RWPE1 (cell line): ENCODE measurements at regions not wholly inside any gene's neighbourhood (a gene's known extent, or its start where the extent isn't known, plus 50 kb on each side); places are given as distances from the start of the nearest gene placed in this dataset.

Experiments used
- CTCF ChIA-PET: fragments of 350-600 bp; sonication (Branson Sonifier 250); formaldehyde crosslinking; extraction: SDS; loops from one replicate; lab custom pipeline; 2021; lab: Yijun Ruan, JAX
- POLR2A ChIA-PET: fragments of 400-600 bp; formaldehyde crosslinking; extraction: SDS; loops from one replicate; lab custom pipeline; 2020; ENCODE audit warnings: antibody characterized with exemption; ENCODE audit not compliant: low non-redundant PET; lab: Yijun Ruan, JAX
- DNase-seq: peaks from one replicate; pipeline ENCODE4 v3.0.0; 2012; ENCODE audit warnings: low spot score
- H3K27ac ChIP-seq: fragments of 450-650 bp; 2 replicates; pipeline ENCODE4 v1.5.1; 2017
- TF ChIP-seq, protein P1 (sequence below): fragments of 450-650 bp; conservative IDR thresholded peaks from 2 replicates; pipeline ENCODE4 v1.5.1; 2017; ENCODE audit warnings: low read depth, mild to moderate bottlenecking

DNA sequence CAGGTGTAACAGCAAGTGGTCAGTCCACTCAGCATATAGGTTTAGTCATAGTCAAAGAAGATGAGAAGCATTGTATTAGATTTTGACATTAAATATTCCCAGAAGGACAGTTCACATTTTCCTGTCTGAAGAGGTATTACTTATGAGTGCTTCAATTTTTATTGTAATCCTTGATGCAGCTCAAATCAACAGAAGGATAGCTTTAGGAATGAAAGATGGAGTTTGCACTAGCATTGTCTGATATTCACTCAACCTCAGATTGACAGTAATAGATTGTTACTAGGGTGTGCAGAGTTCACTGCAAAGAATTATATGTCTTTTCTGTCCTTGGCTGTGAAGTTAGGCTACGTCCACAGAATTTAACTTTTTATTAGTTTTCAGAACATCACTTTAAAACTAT, 764.3 kb upstream of the AADAT start:
- POLR2A ChIA-PET = no interaction called here
- DNase-seq = no peak
- CTCF ChIA-PET = interaction anchor here (0.6 to 1.1 kb wide), 6 partner anchors 44 to 1116 kb away, joined by 3 to 6 read pairs (median 4); no protein-coding TSS in a partner anchor
- H3K27ac ChIP-seq = no peak overlapping the region
- TF ChIP-seq, protein P1, sequence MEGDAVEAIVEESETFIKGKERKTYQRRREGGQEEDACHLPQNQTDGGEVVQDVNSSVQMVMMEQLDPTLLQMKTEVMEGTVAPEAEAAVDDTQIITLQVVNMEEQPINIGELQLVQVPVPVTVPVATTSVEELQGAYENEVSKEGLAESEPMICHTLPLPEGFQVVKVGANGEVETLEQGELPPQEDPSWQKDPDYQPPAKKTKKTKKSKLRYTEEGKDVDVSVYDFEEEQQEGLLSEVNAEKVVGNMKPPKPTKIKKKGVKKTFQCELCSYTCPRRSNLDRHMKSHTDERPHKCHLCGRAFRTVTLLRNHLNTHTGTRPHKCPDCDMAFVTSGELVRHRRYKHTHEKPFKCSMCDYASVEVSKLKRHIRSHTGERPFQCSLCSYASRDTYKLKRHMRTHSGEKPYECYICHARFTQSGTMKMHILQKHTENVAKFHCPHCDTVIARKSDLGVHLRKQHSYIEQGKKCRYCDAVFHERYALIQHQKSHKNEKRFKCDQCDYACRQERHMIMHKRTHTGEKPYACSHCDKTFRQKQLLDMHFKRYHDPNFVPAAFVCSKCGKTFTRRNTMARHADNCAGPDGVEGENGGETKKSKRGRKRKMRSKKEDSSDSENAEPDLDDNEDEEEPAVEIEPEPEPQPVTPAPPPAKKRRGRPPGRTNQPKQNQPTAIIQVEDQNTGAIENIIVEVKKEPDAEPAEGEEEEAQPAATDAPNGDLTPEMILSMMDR = no peak

DNA sequence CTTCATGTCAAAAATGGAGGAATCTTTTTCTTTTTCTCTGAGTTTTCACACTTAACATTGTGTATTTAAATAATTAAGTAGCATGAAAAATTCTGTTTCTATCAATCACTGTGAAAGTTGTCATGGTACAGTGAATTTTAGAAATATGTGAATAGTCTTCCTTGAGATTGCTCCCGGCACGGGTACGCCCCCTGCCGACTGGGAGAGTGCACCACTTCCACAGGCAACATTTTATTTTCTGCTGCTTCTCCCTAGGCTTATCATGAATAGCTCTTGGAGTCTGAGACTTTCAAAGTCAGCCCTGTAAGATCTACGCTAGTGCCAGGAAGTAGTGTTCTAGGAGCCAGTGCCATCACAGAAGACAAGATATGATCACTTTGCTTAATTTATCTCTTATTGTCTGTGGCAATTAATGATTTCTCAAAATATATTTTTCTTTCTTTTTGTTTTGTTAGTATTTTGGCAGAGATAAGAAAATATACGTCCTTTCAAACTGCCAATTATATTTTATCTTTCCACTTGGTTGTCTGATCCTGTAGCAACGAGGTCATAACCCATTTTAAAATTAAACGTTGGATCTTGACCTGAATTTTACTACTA, 763.8 kb upstream of the AADAT start:
- DNase-seq = peak; percentile 34
- POLR2A ChIA-PET = no interaction called here
- TF ChIP-seq, protein P1 = peak; percentile 76
- H3K27ac ChIP-seq = no peak overlapping the region
- CTCF ChIA-PET = interaction anchor here (0.6 to 1.4 kb wide), 8 partner anchors 45 to 1117 kb away, joined by 3 to 6 read pairs (median 4); no protein-coding TSS in a partner anchor

DNA sequence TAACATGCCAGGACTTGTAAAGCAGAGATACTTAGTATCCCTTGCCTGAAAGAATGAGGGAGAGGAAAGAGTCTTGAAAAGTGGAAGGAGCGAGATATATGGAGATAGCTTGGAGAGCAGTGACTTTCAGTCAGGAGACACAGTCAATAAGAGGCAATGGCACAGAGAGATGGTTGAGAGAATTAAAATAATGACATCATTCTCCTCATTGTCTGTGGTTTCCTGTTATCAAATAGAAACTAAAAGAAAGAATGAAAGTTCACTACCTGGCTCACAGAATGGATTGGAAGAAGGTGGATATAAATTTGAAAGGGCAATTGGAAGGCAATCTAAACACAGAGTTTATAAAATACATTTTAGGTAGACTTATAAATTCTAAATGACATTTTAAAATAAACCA, 760.2 kb upstream of the AADAT start:
- ChIA-PET CTCF (interaction anchor here (1.0 kb wide), 1 partner anchor 591 kb away, joined by 5 read pairs; no protein-coding TSS in a partner anchor), POLR2A (no interaction called here)
- TF ChIP-seq, protein P1 = no peak

DNA sequence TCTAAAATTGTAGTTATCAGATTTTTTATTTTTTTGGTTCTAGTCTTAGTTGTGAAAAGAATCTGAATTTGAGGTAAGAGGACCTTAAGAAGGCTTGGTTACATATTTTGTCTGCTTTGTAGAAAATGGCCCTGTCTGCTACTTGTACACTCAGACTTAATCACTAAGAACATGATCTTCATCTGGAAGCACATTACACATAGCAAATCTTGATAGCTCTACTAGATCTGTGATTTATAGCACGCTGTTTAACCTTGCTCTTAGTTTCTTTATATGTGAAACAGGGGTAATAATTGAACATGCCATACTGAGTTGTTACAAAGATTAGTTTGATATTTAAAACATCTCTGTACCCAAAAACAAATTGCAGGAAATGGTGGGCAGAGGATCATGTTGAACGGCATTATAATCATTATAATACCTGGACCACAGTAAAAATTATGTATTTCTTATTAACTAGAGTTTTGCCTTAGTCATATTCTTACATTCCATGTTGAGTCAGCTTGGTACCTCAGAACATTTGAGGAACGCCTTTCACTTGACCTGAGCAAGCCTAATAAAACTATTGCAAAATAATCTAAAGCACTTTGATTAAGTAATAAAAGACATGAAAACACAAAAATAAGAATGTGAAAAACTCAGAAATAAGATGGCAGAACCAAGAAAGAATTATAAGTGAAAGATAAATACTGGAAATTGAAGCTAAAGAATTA, 738.0 kb upstream of the AADAT start:
- H3K27ac ChIP-seq = no peak overlapping the region
- DNase-seq = peak; percentile 46
- ChIA-PET POLR2A (no interaction called here), CTCF (interaction anchor here (0.7 kb wide), 2 partner anchors 11 to 219 kb away, joined by 3 to 4 read pairs; no protein-coding TSS in a partner anchor)
- TF ChIP-seq, protein P1 = no peak

More for the DNA sequence above, 760.2 kb upstream of the AADAT start:
- no peak overlapping the region for H3K27ac ChIP-seq
- DNase-seq = no peak

DNA sequence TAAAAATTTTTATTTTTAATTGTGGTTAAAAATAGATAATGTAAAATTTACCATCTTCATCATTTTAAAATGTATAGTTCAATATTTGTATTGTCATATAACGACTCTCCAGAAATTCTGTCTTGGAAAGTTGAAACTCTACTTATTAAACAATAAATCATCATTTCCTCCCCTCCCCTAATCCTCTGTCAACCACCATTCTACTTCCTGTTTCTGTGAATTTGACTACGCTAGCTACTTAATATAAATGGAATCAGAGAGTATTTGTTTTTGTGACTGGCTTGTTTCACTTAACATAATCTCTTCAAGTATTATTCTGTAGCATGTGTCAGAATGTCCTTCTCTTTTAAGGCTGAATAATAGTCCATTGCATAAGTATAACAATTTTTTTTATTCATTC, 729.0 kb upstream of the AADAT start:
- CTCF ChIA-PET = no interaction called here
- DNase-seq = no peak
- no peak overlapping the region for H3K27ac ChIP-seq
- TF ChIP-seq, protein P1 = no peak
- POLR2A ChIA-PET = no interaction called here

DNA sequence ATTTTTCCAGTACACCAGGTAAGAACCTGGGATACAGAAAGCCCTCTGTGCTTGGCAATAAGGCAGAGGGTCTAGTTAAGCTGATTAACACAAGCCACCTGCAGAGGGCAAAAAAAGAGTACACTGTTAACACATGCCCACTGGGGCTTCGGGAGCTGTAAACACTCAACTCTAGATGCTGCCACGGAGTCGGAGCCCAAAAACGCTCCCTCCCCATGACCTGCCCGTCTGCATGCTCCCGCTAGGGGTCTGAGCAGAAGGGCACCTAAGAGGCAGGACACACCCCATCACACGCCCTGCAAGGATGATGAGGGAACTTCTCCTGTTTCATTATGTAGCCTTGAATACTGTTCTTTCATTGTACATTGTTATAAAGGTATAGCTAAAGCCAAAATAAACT, 715.6 kb upstream of the AADAT start:
- ChIA-PET POLR2A (no interaction called here), CTCF (no interaction called here)
- TF ChIP-seq, protein P1 = no peak

More for the DNA sequence above, 715.6 kb upstream of the AADAT start:
- no peak for DNase-seq
- H3K27ac ChIP-seq = no peak overlapping the region
